ENCODE measurements at regions not wholly inside any gene's neighbourhood (a gene's known extent, or its start where the extent isn't known, plus 50 kb on each side); places are given as distances from the start of the nearest gene placed in this dataset.

- no peak for TF ChIP-seq FOXP2 (optimal IDR thresholded peaks at IDR 0.05; ENCODE audit: control extremely low read depth, extremely low read length, insufficient read depth)
- TF ChIP-seq EZH2 (IDR thresholded peaks at IDR 0.05): no peak
- TF ChIP-seq POLR2AphosphoS5 (IDR thresholded peaks at IDR 0.05; ENCODE audit: borderline replicate concordance, low read depth, low read length): no peak
These were observed 526.0 kb upstream of the SPRY2 start for GRCh38 chr13:80866921-80867320.

GRCh38 chr13:80865329-80865728 lies 524.4 kb upstream of the SPRY2 start:
- Histone ChIP-seq H3K4me3 (no peak overlapping the region), H3K9me3 (ENCODE audit: low read depth, low read length) (no peaks in the 10 kb centered on the region), H3K27ac (no peak overlapping the region), H3K9ac (ENCODE audit: insufficient read length) (no peak overlapping the region), H3K36me3 (ENCODE audit: insufficient read depth, low read length) (no peaks in the 10 kb centered on the region)
- TF ChIP-seq FOXP2 (optimal IDR thresholded peaks at IDR 0.05; ENCODE audit: control extremely low read depth, extremely low read length, insufficient read depth): no peak
- no peak for TF ChIP-seq EZH2 (IDR thresholded peaks at IDR 0.05)
- no peak for TF ChIP-seq POLR2AphosphoS5 (IDR thresholded peaks at IDR 0.05; ENCODE audit: borderline replicate concordance, low read depth, low read length)
- DNase-seq (ENCODE audit: low read depth, low spot score): no peak

More at GRCh38 chr13:80866921-80867320, 526.0 kb upstream of the SPRY2 start:
- H3K36me3 ChIP-seq (ENCODE audit: insufficient read depth, low read length): no peaks in the 10 kb centered on the region
- no peak overlapping the region for H3K9ac ChIP-seq (ENCODE audit: insufficient read length)
- DNase-seq (ENCODE audit: low read depth, low spot score): no peak
- no peak overlapping the region for H3K4me3 ChIP-seq
- no peak overlapping the region for H3K27ac ChIP-seq
- no peaks in the 10 kb centered on the region for H3K9me3 ChIP-seq (ENCODE audit: low read depth, low read length)

DNA sequence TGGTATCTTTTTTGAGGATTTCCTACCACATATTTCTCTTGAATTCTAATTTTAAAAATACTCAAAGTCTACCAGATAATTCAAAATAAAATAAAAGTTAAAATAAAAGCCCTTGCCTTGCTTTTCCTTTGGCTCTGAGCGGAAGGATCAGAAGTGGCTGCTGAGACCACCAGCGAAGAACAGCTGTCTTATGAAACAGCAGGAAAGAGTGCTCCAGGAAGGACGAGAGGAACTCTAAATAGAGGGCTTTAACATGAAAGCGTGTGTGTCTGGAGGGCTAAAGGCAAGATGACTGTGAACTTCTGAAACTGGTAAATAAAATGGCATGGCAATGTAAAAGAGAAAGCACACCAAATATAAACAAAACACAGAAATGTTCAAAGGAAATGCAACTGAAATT lies 521.5 kb upstream of the SPRY2 start:
- no peak for TF ChIP-seq POLR2AphosphoS5 (IDR thresholded peaks at IDR 0.05; ENCODE audit: borderline replicate concordance, low read depth, low read length)
- no peak for DNase-seq (ENCODE audit: low read depth, low spot score)
- Histone ChIP-seq H3K36me3 (ENCODE audit: insufficient read depth, low read length) (no peaks in the 10 kb centered on the region), H3K4me3 (no peak overlapping the region), H3K9me3 (ENCODE audit: low read depth, low read length) (no peaks in the 10 kb centered on the region), H3K9ac (ENCODE audit: insufficient read length) (no peak overlapping the region), H3K27ac (no peak overlapping the region)

GRCh38 chr13:80860845-80861244 lies 519.9 kb upstream of the SPRY2 start:
- Histone ChIP-seq H3K36me3 (ENCODE audit: insufficient read depth, low read length) (no peaks in the 10 kb centered on the region), H3K9ac (ENCODE audit: insufficient read length) (no peak overlapping the region), H3K4me3 (no peak overlapping the region), H3K27ac (no peak overlapping the region), H3K9me3 (ENCODE audit: low read depth, low read length) (no peaks in the 10 kb centered on the region)
- no peak for TF ChIP-seq EZH2 (IDR thresholded peaks at IDR 0.05)
- no peak for TF ChIP-seq POLR2AphosphoS5 (IDR thresholded peaks at IDR 0.05; ENCODE audit: borderline replicate concordance, low read depth, low read length)
- TF ChIP-seq FOXP2 (optimal IDR thresholded peaks at IDR 0.05; ENCODE audit: control extremely low read depth, extremely low read length, insufficient read depth): no peak
- DNase-seq (ENCODE audit: low read depth, low spot score): no peak

DNA sequence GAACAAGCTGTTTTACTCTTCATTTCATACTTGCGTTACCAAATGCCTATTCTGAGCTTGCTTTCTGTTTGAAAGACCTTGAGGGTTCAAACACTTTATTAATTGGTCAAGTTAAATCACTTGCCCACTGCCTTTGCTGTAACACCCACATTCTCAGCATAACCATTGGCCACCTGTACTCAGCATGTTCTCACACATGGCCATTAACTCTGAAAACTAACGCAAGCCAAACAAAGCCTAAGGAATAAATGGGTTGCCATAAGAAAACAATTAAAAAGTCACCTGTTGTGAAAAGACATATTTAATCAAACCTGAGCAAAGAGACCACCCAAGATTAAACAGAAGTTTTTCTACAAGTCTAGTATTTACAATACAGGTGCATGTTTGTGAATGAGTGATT lies 517.2 kb upstream of the SPRY2 start:
- H3K9me3 ChIP-seq (ENCODE audit: low read depth, low read length): no peaks in the 10 kb centered on the region
- no peak for DNase-seq (ENCODE audit: low read depth, low spot score)
- no peak overlapping the region for H3K27ac ChIP-seq
- no peak overlapping the region for H3K4me3 ChIP-seq
- H3K36me3 ChIP-seq (ENCODE audit: insufficient read depth, low read length): no peaks in the 10 kb centered on the region
- TF ChIP-seq EZH2 (IDR thresholded peaks at IDR 0.05) (no peak), POLR2AphosphoS5 (IDR thresholded peaks at IDR 0.05; ENCODE audit: borderline replicate concordance, low read depth, low read length) (no peak), FOXP2 (optimal IDR thresholded peaks at IDR 0.05; ENCODE audit: control extremely low read depth, extremely low read length, insufficient read depth) (no peak)
- no peak overlapping the region for H3K9ac ChIP-seq (ENCODE audit: insufficient read length)

DNA sequence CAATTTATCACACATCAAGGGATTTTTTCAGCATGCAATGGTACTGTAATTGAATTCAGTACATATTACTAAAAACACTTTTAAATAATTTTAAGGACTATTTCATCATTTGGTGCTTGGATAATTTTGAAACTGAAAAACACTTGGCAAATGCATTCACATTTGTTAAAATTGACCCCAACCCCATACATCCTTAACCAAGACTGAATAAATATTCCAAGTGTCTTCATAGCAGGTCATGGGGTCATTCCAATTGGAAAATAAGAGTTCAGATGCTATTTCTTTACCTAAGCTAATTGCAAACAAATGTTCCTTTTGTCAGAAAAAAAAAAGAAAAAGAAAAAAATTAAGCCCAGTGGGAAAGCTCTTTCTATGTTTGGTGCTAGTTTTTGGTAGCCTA lies 516.4 kb upstream of the SPRY2 start:
- no peak for TF ChIP-seq EZH2 (IDR thresholded peaks at IDR 0.05)
- TF ChIP-seq POLR2AphosphoS5 (IDR thresholded peaks at IDR 0.05; ENCODE audit: borderline replicate concordance, low read depth, low read length): no peak
- no peak for TF ChIP-seq FOXP2 (optimal IDR thresholded peaks at IDR 0.05; ENCODE audit: control extremely low read depth, extremely low read length, insufficient read depth)
- Histone ChIP-seq H3K4me3 (no peak overlapping the region), H3K9ac (ENCODE audit: insufficient read length) (no peak overlapping the region), H3K36me3 (ENCODE audit: insufficient read depth, low read length) (no peaks in the 10 kb centered on the region), H3K9me3 (ENCODE audit: low read depth, low read length) (no peaks in the 10 kb centered on the region), H3K27ac (no peak overlapping the region)
- no peak for DNase-seq (ENCODE audit: low read depth, low spot score)

- DNase-seq (ENCODE audit: low read depth, low spot score): no peak
These were observed 509.8 kb upstream of the SPRY2 start for GRCh38 chr13:80850771-80851170.

DNA sequence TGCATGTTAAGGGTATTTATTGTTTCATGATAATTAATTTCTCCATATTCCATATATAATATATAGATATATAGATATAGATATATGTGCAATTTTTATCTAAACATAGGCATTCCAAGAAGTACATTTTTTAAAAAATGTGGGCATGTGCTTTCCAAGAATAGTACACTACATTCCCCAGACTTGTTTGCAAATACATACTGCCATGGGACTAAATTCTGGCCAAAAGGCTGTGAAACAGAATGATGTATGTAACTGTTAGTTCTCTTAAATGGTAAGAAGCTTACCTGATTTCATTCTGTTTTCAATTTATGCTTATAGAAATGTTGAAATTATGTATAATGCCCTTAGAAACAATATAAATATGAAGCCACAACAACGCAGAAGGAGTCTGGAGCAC lies 503.2 kb upstream of the SPRY2 start:
- no peaks in the 10 kb centered on the region for H3K36me3 ChIP-seq (ENCODE audit: insufficient read depth, low read length)
- H3K9me3 ChIP-seq (ENCODE audit: low read depth, low read length): no peaks in the 10 kb centered on the region
- no peak overlapping the region for H3K27ac ChIP-seq
- DNase-seq (ENCODE audit: low read depth, low spot score): no peak
- H3K4me3 ChIP-seq: no peak overlapping the region
- H3K9ac ChIP-seq (ENCODE audit: insufficient read length): no peak overlapping the region
- TF ChIP-seq FOXP2 (optimal IDR thresholded peaks at IDR 0.05; ENCODE audit: control extremely low read depth, extremely low read length, insufficient read depth) (no peak), EZH2 (IDR thresholded peaks at IDR 0.05) (no peak), POLR2AphosphoS5 (IDR thresholded peaks at IDR 0.05; ENCODE audit: borderline replicate concordance, low read depth, low read length) (no peak)

More at GRCh38 chr13:80850771-80851170, 509.8 kb upstream of the SPRY2 start:
- TF ChIP-seq FOXP2 (optimal IDR thresholded peaks at IDR 0.05; ENCODE audit: control extremely low read depth, extremely low read length, insufficient read depth): no peak
- TF ChIP-seq POLR2AphosphoS5 (IDR thresholded peaks at IDR 0.05; ENCODE audit: borderline replicate concordance, low read depth, low read length): no peak
- TF ChIP-seq EZH2 (IDR thresholded peaks at IDR 0.05): no peak
- H3K27ac ChIP-seq: no peak overlapping the region
- no peaks in the 10 kb centered on the region for H3K9me3 ChIP-seq (ENCODE audit: low read depth, low read length)
- H3K9ac ChIP-seq (ENCODE audit: insufficient read length): no peak overlapping the region
- no peaks in the 10 kb centered on the region for H3K36me3 ChIP-seq (ENCODE audit: insufficient read depth, low read length)
- no peak overlapping the region for H3K4me3 ChIP-seq

DNA sequence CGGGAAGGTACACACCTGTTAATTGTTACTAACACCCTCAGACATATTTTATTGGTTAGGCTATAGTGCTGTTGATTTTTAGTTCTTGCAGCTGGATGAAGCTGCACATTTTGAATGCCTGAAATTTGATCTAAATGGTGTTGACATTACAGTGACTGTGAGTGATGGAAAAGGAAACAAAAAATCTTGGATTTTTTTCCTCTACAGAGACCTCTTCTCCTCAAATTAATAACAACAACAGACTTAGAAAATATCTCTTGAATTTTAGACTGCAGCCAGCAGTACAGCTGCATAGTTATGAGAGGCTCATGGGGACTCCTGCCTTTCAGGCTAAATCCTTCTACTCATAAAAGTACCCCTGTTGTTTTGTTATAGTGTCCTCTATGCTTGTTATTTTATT lies 500.5 kb upstream of the SPRY2 start:
- Histone ChIP-seq H3K27ac (no peak overlapping the region), H3K9me3 (ENCODE audit: low read depth, low read length) (no peaks in the 10 kb centered on the region), H3K9ac (ENCODE audit: insufficient read length) (no peak overlapping the region), H3K36me3 (ENCODE audit: insufficient read depth, low read length) (no peaks in the 10 kb centered on the region), H3K4me3 (no peak overlapping the region)
- no peak for TF ChIP-seq FOXP2 (optimal IDR thresholded peaks at IDR 0.05; ENCODE audit: control extremely low read depth, extremely low read length, insufficient read depth)
- no peak for TF ChIP-seq POLR2AphosphoS5 (IDR thresholded peaks at IDR 0.05; ENCODE audit: borderline replicate concordance, low read depth, low read length)
- no peak for DNase-seq (ENCODE audit: low read depth, low spot score)

Data from SK-N-MC (cell line).